Fibroblast of skin of abdomen (primary cell): ENCODE measurements at regions not wholly inside any gene's neighbourhood (a gene's known extent, or its start where the extent isn't known, plus 50 kb on each side); places are given as distances from the start of the nearest gene placed in this dataset.

Experiments
- DNase-seq: peaks from one replicate; pipeline ENCODE4 v3.0.0-alpha.2; 2013

DNA sequence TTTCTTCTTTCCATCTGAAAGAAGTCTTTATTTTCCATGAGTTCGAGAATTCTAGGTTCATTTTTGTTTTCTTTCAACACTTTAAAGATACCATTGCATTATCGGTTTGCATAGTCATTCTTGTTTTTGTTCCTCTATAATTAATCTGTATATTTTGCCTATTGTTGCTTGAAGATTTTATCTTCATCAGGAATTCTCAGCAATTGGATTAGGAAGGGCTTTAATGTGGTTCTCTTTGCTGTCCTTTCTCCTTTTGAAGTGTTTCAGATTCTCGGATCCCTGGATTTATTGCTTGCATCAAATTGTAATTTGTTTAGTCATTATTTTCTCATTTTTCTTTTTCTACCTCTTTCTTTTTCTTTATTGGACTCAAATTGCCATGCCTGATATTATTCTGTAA lies 609.8 kb downstream of the TLR4 start:
- no peak for DNase-seq

DNA sequence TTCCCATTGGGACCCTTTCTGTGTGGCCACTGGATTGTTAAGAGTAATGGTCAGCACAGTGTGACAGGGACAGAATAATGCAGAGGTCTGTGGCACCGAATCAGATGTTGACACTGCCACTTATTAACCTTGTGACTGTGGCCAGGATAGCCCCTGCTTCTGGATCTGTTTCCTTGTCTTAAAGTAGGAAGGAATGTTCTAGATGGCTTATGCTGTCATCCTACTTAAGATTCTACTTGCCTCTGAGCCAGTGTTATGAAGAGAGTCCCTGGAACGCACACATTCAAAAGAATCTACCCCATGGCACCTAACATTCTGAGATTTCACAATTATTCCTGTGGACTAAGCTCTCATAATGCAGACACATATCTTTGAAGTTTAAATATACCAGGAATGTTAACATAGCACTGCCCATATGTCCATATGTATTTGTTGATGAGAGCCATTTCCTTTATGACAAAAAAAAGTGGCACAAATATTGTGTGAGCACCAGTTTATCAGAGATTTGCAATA lies 612.7 kb downstream of the TLR4 start:
- no peak for DNase-seq

- DNase-seq, result no peak
These were observed 614.7 kb downstream of the TLR4 start for GRCh38 chr9:118318770-118319431.

GRCh38 chr9:118321788-118322187 lies 617.6 kb downstream of the TLR4 start:
- no peak for DNase-seq

DNA sequence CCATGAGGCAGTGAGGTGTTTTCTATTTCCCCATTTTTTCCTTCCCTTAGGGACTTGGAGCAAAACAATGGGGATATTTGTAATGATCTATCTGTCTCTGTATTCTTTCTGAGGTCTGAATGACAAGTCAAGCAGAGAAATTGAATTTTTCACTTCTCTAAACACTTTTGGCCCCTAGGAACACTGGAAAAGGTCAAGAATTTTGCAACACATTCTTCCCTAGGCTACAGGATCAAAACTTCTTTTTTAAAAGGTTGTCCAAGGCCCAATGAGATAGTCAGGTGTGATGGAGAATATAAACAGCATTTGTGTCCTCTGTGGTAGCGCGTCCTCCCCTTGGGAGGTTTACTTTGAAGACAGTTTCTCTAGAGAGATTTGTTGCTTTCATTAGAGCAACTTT lies 620.5 kb downstream of the TLR4 start:
- DNase-seq, result no peak

DNA sequence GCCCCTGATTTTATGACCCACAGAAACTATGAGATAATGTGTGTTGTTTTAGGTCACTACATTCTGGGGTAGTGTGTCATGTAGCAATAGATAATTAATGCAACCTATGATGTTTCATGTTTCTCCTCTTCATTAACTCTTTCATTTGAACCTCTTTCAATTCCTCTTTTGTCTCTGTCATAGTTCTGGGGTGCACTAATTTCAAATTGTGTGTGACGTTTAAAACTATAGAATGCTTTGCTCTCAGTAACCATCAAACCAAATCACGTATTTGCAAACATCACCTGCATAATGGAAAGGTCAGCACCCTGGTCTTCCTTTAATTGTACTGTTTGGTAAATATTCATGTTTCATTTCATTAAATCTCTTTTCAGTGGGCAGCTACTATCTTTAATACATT lies 621.6 kb downstream of the TLR4 start:
- DNase-seq, result no peak

- DNase-seq, result no peak
These were observed 622.1 kb downstream of the TLR4 start for GRCh38 chr9:118326326-118326725.

DNA sequence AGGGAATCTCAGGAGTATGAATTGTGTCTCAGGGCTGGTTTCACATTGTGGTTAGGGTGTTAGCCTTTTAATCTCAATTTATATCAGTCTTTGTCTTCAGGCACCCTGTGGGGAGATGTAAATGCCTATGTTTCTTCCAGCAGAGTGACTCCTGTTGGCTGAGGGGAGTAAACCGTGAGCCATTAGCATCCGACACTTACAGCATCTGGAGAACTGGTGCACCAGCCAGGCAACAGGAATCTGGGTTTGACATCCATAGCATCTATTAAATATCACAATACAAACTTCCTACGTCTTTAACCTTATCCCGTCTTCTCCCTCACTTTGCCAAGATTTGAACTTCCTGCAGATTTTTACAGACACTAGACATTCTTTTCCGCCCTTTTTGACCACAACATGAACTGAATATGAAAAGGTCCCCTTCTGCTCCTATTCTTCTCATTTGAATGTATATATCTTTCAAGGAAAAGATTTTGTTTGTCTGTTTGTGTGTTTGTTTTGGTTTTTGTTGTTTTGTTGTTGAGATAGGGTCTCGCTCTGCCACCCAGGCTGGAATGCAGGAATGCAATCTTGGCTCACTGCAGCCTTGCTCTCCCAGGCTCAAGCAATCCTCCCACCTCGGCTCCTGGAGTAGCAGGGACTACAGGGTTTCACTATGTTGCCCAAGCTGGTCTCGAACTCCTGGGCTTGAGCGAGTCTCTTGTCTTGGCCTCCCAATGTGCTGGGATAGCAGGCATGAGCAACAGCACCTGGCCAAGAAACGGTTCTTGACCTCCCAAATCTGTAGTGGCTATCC lies 626.2 kb downstream of the TLR4 start:
- DNase-seq, result no peak

GRCh38 chr9:118331622-118332045 lies 627.4 kb downstream of the TLR4 start:
- DNase-seq, result peak; percentile 58

DNA sequence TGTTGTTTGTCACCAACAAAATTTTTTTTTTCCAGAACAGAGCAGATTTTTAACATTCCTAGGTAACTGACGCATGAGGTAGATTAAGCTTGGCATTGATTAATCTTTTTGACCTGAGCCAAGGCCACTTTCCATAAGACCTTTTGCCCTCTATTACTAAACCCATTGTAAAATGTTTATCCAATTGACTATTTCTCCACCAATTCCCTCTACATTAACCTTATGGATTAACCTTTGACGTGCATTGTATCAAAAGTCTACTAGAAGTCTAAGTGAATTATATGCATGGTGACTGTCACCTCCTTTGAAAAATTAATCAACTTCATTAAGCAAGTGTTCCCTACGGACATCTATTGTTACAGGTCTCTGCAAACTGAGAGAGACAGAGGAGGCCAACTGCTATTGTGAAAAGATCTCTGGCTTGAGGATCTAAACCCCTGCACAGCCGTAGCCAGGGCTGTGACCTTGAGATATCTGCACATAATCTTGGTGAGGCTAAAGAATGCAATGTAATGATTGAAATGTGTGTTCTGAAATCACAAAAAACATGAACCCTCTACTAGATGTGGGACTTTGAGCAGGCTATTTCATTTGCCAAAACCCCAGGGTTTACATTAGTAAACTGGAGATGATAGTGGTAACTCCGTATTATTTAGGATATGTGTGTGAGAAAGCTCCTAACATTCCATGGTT lies 632.2 kb downstream of the TLR4 start:
- no peak for DNase-seq

GRCh38 chr9:118336943-118337330 lies 632.7 kb downstream of the TLR4 start:
- DNase-seq, result peak; percentile 29

DNA sequence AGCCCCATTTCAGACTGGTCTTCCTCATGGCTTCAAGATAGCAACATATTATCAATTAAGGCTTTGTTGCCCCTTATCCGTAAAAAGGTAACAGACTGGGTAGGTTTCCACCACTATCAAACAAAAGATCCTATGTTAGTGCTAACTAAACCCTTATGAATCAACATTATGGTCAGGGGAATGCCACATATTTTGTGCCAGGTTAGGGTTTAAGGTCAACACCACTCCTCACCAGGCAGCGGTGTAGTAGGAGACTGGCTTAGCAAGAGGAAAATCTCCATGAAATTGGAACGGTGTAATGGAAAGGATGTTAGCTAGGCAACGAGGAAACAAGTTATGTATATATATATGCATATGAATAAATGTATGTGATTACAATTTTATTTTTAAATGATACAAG lies 655.8 kb downstream of the TLR4 start:
- no peak for DNase-seq

GRCh38 chr9:118362123-118362522 lies 657.9 kb downstream of the TLR4 start:
- peak; percentile 11 for DNase-seq

GRCh38 chr9:118362596-118362995 lies 658.4 kb downstream of the TLR4 start:
- DNase-seq, result peak; percentile 3

DNA sequence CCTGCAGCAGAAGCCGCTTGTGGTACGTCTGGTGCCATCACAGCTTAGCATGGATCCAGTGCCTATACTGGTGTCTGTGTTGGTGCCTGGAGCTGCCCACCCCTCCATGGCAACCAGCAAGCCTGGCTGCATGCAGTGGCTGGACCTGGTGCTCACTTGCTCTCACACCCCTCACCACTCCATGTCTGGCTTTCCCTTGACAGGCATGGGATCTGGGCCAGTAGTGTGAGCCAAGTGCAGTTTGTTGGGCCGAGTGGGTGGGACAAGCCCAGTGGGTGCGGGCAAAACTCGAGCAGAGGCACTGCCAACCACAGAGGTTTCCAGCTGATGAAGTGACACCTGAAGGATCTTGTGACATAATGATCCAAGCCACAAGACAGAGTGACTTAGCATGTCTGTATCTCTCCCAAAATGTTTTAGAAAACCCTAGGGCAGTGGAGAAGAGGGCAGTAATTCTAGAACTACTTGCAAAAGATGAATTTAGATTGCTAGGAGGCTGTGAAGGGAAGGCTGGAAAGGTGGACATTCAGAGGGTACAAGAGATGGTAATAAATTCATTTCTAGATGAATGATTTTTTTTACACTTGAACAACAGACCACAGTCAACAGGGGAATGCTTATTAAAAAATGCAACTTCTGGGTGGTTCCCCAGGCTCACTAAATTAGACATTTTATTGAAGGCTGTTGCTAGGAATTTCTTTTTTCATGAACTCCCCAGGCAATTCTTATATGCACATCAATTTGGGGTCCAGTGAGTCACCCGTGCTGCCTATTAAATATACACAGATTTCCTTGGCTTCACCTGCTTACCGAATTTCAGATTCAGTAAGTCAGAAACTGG lies 660.3 kb downstream of the TLR4 start:
- no peak for DNase-seq

- DNase-seq, result no peak
These were observed 662.0 kb downstream of the TLR4 start for GRCh38 chr9:118366228-118366627.

GRCh38 chr9:118367383-118367782 lies 663.2 kb downstream of the TLR4 start:
- no peak for DNase-seq

DNA sequence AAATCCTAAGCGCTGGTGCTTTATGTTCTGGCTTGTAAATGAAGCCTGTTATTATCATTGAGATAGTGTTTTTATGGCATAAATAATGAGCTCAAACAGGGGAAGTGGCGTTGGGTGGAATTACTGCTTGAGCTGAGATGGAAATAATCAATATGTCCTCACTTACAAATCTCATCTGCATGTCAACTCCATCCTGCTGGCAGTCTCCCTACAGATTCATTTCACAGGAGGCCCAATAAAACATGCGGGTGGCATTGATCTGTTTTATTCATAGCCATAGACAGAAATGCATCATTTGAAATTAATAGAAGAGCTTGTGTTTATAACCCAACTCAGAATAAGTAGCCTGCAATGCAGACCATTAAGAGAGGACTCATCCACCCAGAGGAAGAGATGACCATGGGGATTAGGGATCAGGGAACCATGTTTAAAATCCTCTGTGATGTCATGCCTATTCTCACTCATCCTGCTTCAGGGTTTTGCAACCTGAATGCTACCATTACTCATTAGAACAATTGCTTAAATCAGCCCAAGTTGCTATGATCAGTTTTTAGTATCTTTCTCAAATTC lies 680.4 kb downstream of the TLR4 start:
- DNase-seq, result no peak

DNA sequence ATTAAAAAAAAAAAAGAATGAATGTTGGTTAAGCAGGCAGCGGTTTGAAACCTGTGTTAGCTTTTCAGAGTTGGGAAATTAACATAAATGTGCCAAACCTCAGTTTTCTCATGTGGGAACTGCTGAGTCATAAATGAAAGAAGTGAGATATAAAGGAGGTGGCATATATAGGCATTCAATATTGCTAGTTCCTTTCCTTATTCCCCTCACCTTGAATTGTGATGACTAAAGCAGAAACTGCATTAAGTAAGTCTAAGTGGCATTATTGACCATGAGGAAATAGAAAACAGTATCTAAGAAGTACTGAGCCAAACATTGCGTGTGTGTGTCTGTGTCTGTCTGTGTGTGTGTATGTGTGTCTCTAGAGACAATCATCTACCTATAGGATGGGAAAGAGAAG lies 691.2 kb downstream of the TLR4 start:
- DNase-seq, result no peak

DNA sequence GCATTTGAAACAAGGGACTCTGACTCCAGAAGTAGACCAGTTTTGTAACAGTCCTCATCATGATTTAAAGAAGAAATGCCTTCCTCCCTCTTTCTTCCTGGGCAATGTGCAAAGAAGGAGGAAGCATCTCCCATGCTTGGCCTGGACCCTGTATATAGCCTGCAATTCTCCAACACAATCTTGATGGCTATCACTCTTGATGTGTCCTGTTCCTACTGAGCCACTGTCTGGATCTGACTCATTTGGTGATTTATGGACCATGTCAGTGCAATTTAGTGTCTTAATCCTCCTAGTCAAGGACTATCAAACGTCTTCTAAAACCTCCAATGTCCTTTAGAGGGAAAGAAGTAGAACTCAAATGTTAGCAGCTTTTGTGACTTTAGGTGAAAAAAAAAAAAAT lies 697.3 kb downstream of the TLR4 start:
- no peak for DNase-seq

DNA sequence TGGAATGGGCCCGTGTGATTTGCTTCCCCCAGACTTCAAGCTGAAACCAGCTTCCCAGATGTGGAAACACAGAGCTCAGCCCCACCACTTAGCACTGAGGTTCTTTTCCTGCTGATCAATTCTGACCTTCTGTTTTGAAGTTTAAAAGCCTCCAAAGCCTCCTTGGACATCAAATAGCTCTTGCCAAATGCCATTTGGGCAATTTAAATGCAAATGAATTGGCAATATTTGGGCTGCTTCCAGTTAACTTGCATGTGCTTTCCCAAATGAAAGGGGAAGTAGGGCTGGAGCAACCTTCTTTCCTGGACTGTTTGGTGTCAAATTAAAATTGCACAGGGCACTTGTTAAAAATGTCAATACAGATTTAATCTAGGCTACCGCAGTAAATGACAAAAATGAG lies 710.5 kb downstream of the TLR4 start:
- DNase-seq, result no peak

DNA sequence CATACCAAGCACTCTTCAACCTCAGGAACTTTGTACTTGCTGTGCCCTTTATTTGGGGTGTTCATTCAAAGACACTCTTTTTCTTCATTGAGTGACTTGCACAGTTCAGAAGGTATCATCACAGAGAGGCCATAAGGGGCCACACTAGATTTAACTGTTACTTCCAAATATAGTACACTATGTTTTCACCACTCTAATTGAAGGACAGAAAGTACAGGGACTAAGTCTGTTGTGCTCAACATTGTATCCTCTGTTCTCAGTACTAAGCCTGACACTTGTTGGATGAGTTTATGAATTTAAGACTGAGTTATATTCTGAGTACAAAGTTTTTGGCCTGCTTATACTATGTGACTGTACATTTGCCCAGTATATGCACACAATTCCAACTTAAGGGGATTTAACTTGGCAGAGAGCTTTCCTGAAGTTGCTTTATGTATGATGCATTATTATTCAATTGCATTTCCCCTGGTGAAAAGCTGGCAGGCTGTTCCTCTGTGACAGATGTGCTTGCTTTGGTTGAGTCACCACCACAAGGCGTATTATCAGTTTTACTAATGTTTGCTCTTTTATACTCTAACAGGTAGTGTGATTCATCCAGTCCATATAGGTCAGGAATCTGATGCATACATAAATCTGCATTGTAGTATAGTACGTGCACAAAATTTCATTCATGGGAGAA lies 714.8 kb downstream of the TLR4 start:
- no peak for DNase-seq
